Mesothelial cell of epicardium (in vitro differentiated cells): ENCODE measurements at regions not wholly inside any gene's neighbourhood (a gene's known extent, or its start where the extent isn't known, plus 50 kb on each side); places are given as distances from the start of the nearest gene placed in this dataset.
A peak's percentile ranks its signal among the peaks of the same experiment; 100 is the strongest.

Experiments
- DNase-seq, 2 experiments: peaks; one replicate each; pipeline ENCODE4 v3.0.0; 2021; ENCODE audit warnings: low spot score in 2 of 2; ENCODE audit not compliant: unreplicated experiment in 2 of 2
- H3K27ac Mint-ChIP-seq: 2 replicates; pipeline ENCODE4 v1.8.0; 2021; ENCODE audit warnings: mixed read lengths
- H3K27me3 Mint-ChIP-seq: 2 replicates; pipeline ENCODE4 v1.8.0; 2021; ENCODE audit warnings: low read depth, mixed read lengths
- H3K36me3 Mint-ChIP-seq: 2 replicates; pipeline ENCODE4 v1.8.0; 2021; ENCODE audit warnings: mixed read lengths
- H3K4me1 Mint-ChIP-seq: 2 replicates; pipeline ENCODE4 v1.8.0; 2021; ENCODE audit warnings: mixed read lengths
- H3K4me3 Mint-ChIP-seq: 2 replicates; pipeline ENCODE4 v1.8.0; 2021; ENCODE audit warnings: mild to moderate bottlenecking, moderate library complexity, mixed read lengths
- H3K9me3 Mint-ChIP-seq: 2 replicates; pipeline ENCODE4 v1.8.0; 2021; ENCODE audit warnings: mixed read lengths
- TF ChIP-seq, protein P1 (sequence below): fragments of 200-600 bp; sonication (generic); IDR thresholded peaks from one replicate; pipeline ENCODE4 v1.5.0; 2021; ENCODE audit warnings: antibody characterized with exemption; ENCODE audit not compliant: unreplicated experiment

DNA sequence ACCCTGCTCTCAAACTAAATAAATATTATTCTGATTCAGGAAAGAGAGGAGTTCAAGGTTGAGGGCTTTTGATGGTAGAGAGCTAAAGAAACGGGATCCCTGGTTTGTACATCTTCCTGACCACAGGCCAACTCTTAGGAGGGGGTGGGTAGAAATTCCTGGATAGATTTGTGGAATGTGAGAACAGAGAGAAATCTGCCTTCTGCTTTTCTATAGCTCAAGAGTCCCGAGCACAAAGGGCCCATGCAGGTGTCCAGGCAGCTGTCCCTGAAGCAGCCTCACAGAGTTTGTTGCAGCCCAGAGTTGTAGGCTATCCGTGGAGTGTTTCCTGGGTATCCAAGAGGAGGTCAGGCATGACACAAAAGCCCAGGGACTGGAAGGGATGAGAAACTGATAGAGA is 198.6 kb downstream of the BCAT1 start:
- peak overlapping the region; percentile 23 for H3K27ac Mint-ChIP-seq
- H3K4me3 Mint-ChIP-seq = no peak overlapping the region
- H3K4me1 Mint-ChIP-seq = peaks cover 36% of the 10 kb centered on the region
- no peaks in the 10 kb centered on the region for H3K36me3 Mint-ChIP-seq
- no peak for DNase-seq
- no peaks in the 10 kb centered on the region for H3K27me3 Mint-ChIP-seq
- H3K9me3 Mint-ChIP-seq = no peaks in the 10 kb centered on the region
- TF ChIP-seq, protein P1, sequence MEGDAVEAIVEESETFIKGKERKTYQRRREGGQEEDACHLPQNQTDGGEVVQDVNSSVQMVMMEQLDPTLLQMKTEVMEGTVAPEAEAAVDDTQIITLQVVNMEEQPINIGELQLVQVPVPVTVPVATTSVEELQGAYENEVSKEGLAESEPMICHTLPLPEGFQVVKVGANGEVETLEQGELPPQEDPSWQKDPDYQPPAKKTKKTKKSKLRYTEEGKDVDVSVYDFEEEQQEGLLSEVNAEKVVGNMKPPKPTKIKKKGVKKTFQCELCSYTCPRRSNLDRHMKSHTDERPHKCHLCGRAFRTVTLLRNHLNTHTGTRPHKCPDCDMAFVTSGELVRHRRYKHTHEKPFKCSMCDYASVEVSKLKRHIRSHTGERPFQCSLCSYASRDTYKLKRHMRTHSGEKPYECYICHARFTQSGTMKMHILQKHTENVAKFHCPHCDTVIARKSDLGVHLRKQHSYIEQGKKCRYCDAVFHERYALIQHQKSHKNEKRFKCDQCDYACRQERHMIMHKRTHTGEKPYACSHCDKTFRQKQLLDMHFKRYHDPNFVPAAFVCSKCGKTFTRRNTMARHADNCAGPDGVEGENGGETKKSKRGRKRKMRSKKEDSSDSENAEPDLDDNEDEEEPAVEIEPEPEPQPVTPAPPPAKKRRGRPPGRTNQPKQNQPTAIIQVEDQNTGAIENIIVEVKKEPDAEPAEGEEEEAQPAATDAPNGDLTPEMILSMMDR = no peak

GRCh38 chr12:24749171-24749570 is 199.7 kb downstream of the BCAT1 start:
- H3K4me1 Mint-ChIP-seq = peaks cover 41% of the 10 kb centered on the region
- TF ChIP-seq, protein P1 = no peak
- H3K9me3 Mint-ChIP-seq = no peaks in the 10 kb centered on the region
- no peak for DNase-seq
- H3K4me3 Mint-ChIP-seq = no peak overlapping the region
- no peak overlapping the region for H3K27ac Mint-ChIP-seq
- H3K36me3 Mint-ChIP-seq = no peaks in the 10 kb centered on the region
- H3K27me3 Mint-ChIP-seq = no peaks in the 10 kb centered on the region

GRCh38 chr12:24748326-24748725 is 200.6 kb downstream of the BCAT1 start:
- peak overlapping the region; percentile 57 for H3K27ac Mint-ChIP-seq
- no peaks in the 10 kb centered on the region for H3K27me3 Mint-ChIP-seq
- no peak overlapping the region for H3K4me3 Mint-ChIP-seq
- no peaks in the 10 kb centered on the region for H3K36me3 Mint-ChIP-seq
- H3K4me1 Mint-ChIP-seq = peaks cover 46% of the 10 kb centered on the region
- TF ChIP-seq, protein P1 = no peak
- no peaks in the 10 kb centered on the region for H3K9me3 Mint-ChIP-seq
- DNase-seq = no peak

- Mint-ChIP-seq H3K4me3 (no peak overlapping the region), H3K36me3 (no peaks in the 10 kb centered on the region), H3K4me1 (peaks cover 45% of the 10 kb centered on the region), H3K27ac (peak overlapping the region; percentile 4), H3K9me3 (no peaks in the 10 kb centered on the region), H3K27me3 (no peaks in the 10 kb centered on the region)
- no peak for DNase-seq
- TF ChIP-seq, protein P1 = no peak
These were observed 202.0 kb downstream of the BCAT1 start for GRCh38 chr12:24746864-24747263.

DNA sequence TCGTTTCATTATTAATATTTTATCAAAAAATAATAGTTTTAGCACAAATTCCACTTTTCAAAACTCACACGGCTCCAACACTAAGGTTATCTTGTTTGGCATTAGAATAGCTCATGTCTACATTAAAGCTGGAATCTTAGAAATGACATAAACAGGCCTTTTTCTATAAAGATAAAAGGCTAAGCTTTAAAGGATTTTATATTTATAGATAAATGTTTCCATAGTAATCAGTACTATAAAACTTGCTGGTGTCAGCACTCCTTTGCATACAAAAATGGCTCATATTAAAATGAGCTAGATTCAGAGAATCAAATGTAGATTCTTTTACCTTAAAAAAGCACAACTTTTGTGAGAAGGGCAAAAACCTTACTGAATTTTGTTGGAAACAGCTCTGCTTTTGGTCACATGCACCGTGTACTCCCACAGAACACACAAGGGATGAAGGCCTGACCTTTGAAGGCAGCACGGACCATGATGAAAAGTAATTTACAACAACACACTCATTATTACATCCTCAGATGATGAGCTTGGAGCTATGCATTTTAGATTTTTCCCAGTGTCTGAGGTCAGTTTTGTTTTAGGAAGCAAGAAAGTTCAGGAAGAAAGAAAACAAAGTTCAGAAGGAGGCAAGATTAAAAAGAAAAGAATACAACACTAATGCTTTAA is 202.8 kb downstream of the BCAT1 start:
- no peak overlapping the region for H3K4me3 Mint-ChIP-seq
- no peaks in the 10 kb centered on the region for H3K36me3 Mint-ChIP-seq
- peak overlapping the region; percentile 41 for H3K27ac Mint-ChIP-seq
- TF ChIP-seq, protein P1 = no peak
- no peaks in the 10 kb centered on the region for H3K27me3 Mint-ChIP-seq
- DNase-seq = no peak
- peaks cover 45% of the 10 kb centered on the region for H3K4me1 Mint-ChIP-seq
- no peaks in the 10 kb centered on the region for H3K9me3 Mint-ChIP-seq
